ENCODE measurements at regions not wholly inside any gene's neighbourhood (a gene's known extent, or its start where the extent isn't known, plus 50 kb on each side); places are given as distances from the start of the nearest gene placed in this dataset.

DNA sequence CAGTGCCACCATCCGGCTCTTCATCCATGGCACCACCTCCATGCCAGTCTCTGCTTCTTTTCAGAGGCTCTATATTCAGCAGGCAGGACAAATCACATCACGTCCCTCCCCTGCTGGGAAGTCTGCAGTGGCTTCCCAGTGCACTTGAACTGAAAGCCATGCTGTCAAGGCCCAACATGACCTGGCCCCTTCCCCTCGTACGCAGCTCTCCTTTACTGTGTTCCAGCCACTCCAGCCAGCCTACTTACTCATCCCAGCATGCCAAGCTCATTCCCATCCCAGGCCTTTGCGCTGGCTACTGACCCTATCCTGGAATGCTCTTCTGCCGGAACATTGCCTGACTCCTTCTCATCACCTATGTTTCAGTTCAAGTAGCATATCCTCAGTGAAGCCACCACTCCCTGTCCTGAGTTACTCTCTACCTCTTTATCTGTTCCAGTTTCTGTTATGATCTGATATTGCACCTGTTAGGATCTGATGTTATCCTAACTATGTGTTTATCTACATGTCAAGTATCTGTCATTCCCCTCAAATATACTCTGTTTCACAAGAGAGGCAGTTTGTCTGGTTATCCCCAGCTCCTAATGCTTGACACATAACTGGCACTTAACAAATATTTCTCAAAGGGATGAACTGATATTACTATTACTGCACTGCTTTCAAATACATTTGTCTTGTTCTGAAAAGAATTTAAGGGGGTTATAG is 101.2 kb upstream of the F3 start:
- no peak for DNase-seq

- no peak for DNase-seq
Observed at GRCh38 chr1:94641990-94642389, 100.4 kb upstream of the F3 start.

GRCh38 chr1:94640125-94640524 is 98.6 kb upstream of the F3 start:
- no peak for DNase-seq

DNA sequence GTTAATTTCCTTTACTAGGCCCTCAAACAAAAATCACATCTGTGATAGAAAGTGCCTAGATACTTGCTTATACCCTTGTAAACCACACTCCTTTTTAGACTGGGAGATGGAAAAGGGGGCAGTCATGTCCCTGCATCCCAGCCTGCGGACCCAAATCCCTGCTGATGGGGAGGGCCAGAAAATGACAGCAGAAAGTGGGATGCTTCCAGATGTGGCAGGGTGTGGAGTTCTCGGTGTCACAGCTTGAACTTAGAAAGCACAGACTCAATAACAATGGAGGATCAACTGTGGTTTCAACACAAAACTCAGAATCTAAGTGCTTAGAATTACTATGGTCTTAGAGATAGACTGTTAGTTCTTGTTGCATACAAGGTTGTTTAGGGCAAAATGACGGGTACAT is 95.6 kb upstream of the F3 start:
- DNase-seq = no peak

DNA sequence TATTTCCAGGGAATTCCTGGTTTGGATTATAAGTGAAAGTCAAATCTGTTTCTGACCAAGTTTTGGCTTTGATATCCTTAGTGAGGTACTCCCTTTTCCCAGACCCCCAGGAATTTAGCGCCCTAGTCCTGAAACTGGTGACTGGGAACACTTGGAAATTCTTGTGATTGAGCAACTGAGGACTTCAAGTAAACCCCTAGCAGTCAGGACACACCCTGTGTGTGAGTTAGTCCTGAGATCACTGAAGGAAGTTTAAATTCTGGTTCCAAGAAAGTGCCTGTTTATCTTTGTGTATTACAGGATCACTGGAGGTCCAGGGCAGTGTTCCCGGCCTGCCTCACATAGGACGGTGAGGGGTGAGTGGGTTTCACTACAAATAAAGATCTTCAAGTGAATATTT is 95.1 kb upstream of the F3 start:
- DNase-seq = no peak

DNA sequence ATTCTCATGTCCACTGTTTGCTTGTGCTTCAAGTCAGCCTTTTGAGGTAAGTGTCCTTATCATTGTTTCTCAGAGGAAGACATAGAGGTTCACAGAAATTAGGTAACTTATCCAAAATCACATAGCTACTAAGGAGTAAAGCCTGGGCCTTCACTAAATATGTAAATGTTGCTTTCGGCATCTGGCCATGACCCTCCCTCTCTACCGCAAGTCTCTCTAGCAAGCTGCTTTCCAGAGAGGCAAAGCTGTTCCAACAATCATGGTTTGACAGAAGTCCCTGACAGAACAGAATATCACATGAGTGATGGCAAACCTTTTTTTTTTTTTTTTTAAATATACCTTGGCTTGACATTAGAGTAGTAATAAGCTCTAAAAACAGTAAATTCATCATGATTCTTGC is 94.5 kb upstream of the F3 start:
- no peak for DNase-seq

GRCh38 chr1:94634977-94635416 is 93.4 kb upstream of the F3 start:
- DNase-seq = no peak

DNA sequence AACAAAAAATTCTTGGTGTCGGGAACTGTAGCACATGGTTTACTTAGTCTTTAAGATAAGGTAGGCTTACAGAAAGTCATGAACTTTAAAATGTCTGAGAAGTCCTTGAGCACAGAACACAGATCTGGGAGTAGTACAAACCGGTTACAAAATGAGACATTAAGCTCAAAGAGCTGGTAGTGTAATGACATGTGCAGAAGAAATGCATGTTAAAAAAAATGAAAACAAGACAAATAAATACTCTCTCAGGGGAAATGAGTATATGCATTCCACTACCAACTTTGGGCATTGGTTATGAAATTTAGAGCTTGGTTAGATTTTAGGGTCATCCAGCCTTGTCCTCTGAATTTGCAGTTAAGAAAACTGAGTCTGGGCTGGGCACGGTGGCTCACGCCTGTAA is 91.5 kb upstream of the F3 start:
- no peak for DNase-seq

DNA sequence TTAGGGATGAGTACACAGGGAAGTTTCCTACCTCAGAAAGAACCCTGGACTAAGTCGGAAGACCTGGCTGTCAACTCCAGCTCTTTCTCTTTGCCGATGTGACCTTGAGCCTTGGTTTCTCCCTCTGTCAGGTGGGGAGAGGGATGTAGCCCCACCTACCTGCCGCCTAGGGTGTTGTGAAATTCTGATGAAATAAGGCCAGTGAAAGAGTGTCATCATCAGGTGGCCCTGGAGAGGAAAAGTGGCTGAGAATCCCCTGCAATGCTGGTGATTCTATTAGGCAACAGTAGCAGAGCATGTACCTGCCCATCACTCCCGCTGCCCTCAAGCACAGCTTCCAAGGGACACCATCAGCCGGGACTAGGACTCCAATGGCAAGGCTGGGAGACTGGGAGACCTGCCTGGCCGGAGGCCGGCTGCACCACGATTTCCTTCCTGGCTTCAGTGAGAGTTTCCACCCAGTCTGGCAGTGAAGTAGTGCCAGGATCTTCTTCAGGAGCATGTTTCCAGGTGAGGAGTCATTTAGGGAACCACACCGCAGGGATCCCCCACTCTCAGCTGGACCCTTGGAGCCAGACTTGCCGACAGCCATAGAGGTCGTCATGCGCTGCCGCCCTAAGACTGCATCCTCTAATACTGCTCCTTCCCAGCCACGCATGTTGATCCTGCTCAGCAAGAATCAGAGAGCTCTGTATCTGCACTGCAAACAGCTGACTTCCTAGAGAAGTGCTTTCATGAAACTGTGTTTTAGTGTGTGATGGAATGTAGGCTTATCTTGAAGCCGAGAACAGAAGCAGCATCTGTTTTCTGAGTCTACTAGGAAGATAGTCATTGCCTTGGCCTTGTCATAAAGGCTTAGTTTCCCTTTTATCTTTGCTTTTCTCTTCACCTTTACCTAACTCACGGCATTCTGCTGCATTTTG is 88.0 kb upstream of the F3 start:
- no peak for DNase-seq

GRCh38 chr1:94628499-94628843 is 86.9 kb upstream of the F3 start:
- DNase-seq = no peak

DNA sequence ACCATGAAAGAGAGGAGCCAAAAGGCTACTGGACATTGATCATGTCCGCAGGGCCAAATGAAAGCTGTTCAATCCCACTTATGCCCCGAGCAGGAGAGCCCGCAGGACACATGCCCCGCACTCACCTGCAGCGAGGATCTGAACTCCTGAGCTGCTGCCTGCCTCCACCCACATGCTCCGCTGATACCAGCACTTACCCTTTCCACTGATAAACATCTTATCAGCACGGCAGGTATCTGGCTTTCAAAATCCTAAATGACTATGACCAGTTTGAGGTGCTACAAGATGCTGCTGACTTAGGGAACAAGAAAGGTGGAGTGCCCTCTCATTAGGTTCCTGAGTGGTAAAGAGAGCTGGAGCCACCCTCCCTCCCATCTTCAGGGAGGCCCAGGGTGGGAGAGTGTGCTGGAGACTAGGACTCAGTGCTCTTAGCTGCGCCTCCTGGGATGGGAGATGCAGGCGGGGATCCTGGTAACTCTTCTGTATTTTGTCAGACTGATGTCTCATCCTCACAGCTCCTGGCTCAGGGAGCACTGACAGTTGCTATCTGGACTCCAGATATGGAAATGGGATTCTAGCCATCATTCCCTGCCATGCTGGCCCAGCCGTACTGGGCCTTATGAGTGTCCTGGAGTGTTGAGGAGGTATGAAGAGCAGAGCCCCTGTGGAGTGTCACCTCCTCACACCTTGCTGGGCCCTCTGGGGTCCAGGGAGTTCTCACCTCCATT is 86.4 kb upstream of the F3 start:
- no peak for DNase-seq

DNA sequence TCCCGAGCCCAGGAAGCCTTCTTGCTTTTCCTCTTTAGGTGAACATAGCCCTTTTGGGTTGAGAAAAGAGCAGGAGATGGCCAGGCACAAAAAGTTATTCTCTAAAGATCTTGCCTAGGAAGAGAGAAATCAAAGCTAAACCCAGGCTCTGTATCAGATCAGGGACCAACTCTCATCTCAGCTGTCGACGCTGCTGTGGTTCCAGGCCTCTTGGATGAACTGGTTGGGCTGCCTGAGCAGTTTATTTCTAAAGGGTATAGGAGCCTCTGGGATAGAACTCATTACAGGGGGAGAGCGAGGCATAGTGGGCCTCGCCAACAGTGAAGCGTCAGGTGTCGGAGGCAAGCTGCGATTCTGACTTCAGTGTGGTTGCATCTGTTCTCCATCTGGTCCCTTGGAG is 82.6 kb upstream of the F3 start:
- no peak for DNase-seq

- DNase-seq = no peak
Observed at GRCh38 chr1:94623560-94624148, 82.1 kb upstream of the F3 start.

DNA sequence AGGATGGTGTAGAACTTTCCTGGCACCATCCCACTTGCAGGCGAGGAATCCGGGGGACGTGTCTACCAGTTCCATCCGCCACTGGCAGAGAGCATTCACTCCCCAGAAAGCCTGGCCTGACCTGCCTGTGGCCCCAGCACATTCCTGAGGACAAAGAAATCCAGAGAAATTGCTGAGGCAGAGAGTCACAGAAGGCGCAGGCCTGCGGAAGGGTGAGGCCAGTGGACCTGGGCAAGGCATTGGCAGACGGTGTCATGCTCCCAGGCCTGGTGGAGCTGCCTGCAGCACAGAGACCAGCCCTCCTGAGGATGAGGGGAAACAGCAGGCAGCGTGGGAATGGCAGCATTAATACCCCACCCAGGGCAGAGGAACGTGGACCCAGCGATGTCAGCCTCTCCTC is 81.2 kb upstream of the F3 start:
- DNase-seq = no peak

DNA sequence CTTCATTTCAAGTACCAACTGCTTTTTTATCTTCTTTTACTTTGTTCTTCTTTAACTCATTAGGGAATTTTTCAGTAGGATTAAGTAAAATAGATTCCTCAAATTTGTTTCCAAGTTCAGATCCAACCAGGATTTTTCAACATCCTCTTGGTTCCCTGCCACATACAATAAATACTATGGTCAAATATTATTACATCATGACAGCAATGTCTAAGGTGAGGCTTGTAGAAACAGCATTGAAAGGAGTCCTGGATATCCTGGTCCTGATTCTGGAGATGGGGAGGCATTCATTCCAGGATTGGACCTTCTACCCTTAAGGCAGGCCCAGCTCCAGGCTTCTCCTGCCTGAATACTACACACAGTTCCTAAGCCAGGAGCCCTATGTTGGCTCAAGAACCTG is 80.2 kb upstream of the F3 start:
- no peak for DNase-seq

DNA sequence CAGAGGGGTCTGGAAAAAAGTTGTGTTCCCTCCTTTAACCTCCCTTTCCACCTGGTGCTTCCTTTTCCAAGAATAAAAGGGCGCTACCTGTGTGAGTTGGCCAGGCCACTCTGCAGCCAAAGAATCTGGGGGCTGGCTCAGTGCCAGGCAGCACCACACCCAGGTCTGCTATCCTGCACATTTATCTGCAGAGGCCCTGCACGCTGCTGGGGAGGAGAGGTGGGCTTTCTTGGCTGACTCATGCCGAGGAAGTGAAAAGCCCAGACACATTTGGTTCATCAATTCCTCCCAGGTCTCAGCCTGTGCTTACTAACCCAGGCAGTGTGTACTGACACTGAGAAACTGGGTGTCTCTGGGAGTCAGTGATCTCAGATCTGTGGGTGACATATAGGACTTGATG is 79.8 kb upstream of the F3 start:
- no peak for DNase-seq

DNA sequence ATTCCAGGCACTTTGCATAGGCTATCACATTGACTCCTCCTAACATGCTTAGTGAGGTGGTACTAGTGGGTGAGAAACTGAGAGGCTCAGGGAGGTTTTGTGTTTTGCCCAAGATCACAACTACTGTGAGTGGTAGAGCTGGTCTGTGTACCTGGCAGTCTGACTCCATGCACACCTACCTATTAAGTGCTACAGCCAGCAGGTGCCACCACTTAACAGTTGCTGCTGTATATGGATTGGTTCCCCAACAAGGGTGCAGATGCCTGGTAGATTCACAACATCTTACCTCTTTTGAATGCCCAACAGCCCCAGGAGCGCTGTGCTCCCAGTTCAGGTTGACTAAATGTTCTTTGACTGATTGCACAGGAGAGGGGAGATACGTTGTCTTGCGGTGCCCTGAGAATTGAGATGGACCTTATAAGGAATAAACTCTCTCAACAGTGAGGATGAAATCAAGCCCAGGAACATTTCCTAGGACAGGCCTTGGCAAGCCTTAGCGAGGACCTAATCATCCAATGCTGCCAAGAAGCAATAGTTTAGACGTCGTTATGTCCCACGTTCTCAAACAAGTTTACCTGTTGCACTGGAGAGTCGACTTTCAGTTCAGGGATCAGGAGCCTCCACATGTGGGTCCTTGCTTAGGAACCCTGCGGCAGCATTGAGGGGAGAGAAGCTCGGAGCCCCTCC is 78.9 kb upstream of the F3 start:
- DNase-seq = no peak

DNA sequence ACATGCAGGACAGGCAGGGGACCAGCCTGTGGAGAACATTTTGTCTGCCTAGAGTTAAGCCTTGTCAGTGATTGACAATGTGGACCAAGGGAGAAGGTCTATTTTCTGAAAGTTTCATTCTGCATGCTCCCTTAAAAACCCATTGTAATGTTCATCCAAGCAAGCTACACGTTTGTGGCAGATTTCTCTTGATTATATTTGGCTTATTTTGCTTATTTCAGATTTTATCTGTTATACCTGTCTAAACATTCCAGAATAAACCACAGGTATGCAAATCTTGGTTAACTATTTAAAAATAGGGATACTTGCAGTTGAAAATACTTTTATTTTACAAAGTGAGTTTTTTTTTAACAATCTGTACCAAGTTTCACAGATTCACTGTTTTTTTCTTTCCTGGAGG is 78.2 kb upstream of the F3 start:
- no peak for DNase-seq

DNA sequence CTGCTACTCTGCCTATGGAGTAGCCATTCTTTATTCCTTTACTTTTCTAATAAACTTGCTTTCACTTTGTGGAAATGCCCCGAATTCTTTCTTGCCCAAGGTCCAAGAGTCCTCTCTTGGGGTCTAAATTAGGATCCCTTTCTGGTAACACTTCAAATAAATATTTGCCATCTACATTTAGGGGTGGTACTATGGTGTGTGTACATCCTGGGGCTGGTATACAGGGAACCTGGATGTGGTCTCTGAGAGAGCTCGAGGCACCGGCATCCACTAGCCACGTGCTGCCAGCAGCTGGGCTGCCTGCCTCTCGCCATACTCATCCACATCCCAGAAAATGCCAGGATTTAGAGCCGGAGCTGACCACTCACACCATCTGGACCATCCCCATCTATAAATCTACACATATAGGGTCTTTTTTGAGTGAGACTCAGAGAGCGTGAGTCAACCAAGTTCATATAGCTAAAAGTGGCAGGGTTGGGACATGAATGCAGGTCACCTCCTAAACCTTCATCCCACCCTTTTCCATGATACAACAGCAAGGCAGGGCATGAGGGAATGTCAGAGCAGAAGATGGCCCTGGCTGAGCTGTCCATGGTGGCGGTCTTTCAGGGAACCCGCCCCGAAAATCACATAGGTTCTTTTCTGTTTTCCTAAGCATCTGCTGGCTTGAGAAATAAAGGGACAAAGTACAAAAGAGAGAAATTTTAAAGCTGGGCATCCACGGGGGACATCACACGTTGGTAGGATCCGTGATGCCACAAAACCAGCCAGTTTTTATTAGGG is 76.6 kb upstream of the F3 start:
- DNase-seq = no peak

DNA sequence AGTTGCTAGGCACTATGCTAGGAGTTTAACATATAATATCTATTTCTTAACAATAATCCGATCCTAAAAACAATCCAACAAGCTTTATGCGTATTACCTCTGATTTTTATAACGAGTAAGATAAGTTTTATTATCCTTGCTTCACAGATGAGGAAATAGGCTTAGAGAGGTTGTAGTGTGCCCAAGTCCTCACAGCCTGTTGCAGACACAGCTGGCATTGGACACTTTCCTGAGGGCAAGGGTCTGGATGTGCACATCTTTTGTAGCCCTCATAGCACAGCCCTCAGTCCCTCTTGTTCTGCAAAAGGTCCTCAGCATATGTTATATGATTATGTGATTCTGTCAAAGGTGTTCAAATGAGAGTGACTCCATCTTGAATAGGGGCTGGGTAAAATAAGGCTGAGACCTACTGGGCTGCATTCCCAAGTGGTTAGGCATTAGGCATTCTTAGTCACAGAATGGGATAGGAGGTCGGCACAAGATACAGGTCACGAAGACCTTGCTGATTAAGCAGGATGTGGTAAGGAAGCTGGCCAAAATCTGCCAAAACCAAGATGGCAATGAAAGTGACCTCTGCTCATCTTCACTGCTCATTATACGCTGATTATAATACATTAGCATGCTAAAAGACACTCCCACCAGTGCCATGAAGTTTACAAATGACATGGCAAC is 75.7 kb upstream of the F3 start:
- no peak for DNase-seq

- no peak for DNase-seq
Observed at GRCh38 chr1:94616506-94616905, 74.9 kb upstream of the F3 start.
